Neural cell (in vitro differentiated cells): ENCODE measurements at regions not wholly inside any gene's neighbourhood (a gene's known extent, or its start where the extent isn't known, plus 50 kb on each side); places are given as distances from the start of the nearest gene placed in this dataset.

ENCODE experiments used
- CTCF ChIP-seq: fragments of 450-650 bp; IDR thresholded peaks from 2 replicates; pipeline ENCODE4 v1.5.1; 2014; ENCODE audit warnings: antibody characterized with exemption, mild to moderate bottlenecking, moderate library complexity; ENCODE audit not compliant: poor library complexity, severe bottlenecking
- EP300 ChIP-seq: fragments of 450-650 bp; conservative IDR thresholded peaks from 2 replicates; pipeline ENCODE4 v1.6.1; 2014; ENCODE audit warnings: antibody characterized with exemption, mild to moderate bottlenecking, moderate library complexity; ENCODE audit not compliant: poor library complexity, severe bottlenecking
- EZH2 ChIP-seq: fragments of 200-600, 300-800 bp; shearing (Covaris generic), sonication (generic); IDR thresholded peaks from 2 replicates; pipeline ENCODE4 v1.6.1; 2014; ENCODE audit warnings: antibody characterized with exemption, low read length, borderline replicate concordance, mild to moderate bottlenecking; ENCODE audit not compliant: insufficient read depth, poor library complexity, severe bottlenecking
- POLR2AphosphoS5 ChIP-seq: IDR thresholded peaks from 2 replicates; pipeline ENCODE4 v1.6.1; 2012
- REST ChIP-seq: IDR thresholded peaks from 2 replicates; pipeline ENCODE4 v1.6.1; 2012; ENCODE audit warnings: borderline replicate concordance
- TAF1 ChIP-seq: IDR thresholded peaks from 2 replicates; pipeline ENCODE4 v1.6.1; 2012; ENCODE audit warnings: low read depth

GRCh38 chr7:97541188-97541587, 190.7 kb upstream of the TAC1 start:
- TF ChIP-seq POLR2AphosphoS5 (no peak), EZH2 (no peak), CTCF (no peak), TAF1 (no peak), REST (no peak), EP300 (no peak)
